WI38 (cell line): ENCODE measurements at regions not wholly inside any gene's neighbourhood (a gene's known extent, or its start where the extent isn't known, plus 50 kb on each side); places are given as distances from the start of the nearest gene placed in this dataset.

Experiments
- H3K4me3 ChIP-seq: 2 replicates; pipeline ENCODE4 v1.5.1; 2011; ENCODE audit warnings: low read depth, mild to moderate bottlenecking, control low read depth, low read length
- CTCF ChIP-seq: IDR thresholded peaks from 2 replicates; pipeline ENCODE4 v1.5.1; 2012; ENCODE audit warnings: low read depth, mild to moderate bottlenecking, control low read depth, low read length

- TF ChIP-seq CTCF = 0 out of 2 replicates have a peak, but pooled peaks have one; percentile 14
- H3K4me3 ChIP-seq = no peak overlapping the region
Observed at GRCh38 chr16:9647981-9648701, 534.1 kb downstream of the GRIN2A start.

- no peak for TF ChIP-seq CTCF
- no peak overlapping the region for H3K4me3 ChIP-seq
Observed at GRCh38 chr16:9650284-9650683, 531.9 kb downstream of the GRIN2A start.

- TF ChIP-seq CTCF = no peak
Observed at GRCh38 chr16:9655051-9655450, 527.2 kb downstream of the GRIN2A start.

GRCh38 chr16:9657641-9658040 is 524.6 kb downstream of the GRIN2A start:
- no peak overlapping the region for H3K4me3 ChIP-seq
- no peak for TF ChIP-seq CTCF

More at GRCh38 chr16:9655051-9655450, 527.2 kb downstream of the GRIN2A start:
- no peak overlapping the region for H3K4me3 ChIP-seq

- H3K4me3 ChIP-seq = no peak overlapping the region
- no peak for TF ChIP-seq CTCF
Observed at GRCh38 chr16:9658164-9658563, 524.1 kb downstream of the GRIN2A start.

- no peak overlapping the region for H3K4me3 ChIP-seq
- TF ChIP-seq CTCF = no peak
Observed at GRCh38 chr16:9658586-9658985, 523.6 kb downstream of the GRIN2A start.

- TF ChIP-seq CTCF = no peak
- no peak overlapping the region for H3K4me3 ChIP-seq
Observed at GRCh38 chr16:9660898-9661297, 521.3 kb downstream of the GRIN2A start.
